Stomach (tissue), 4 donors: ENCODE measurements at regions not wholly inside any gene's neighbourhood (a gene's known extent, or its start where the extent isn't known, plus 50 kb on each side); places are given as distances from the start of the nearest gene placed in this dataset.

Experiments
- CTCF ChIP-seq, 7 experiments: fragments of 450-650 bp in 4 of 7; fragments of 200-600 bp in 3 of 7; sonication (generic) in 3 of 7; IDR thresholded peaks; one replicate each; pipeline ENCODE4 v1.5.1; 2016 to 2019; ENCODE audit warnings: antibody characterized with exemption in 7 of 7, control low read depth in 2 of 7, mild to moderate bottlenecking in 1 of 7
- EP300 ChIP-seq: sonication (generic); formaldehyde crosslinking; IDR thresholded peaks from one replicate; pipeline ENCODE4 v1.6.1; 2017; ENCODE audit warnings: antibody characterized with exemption
- POLR2A ChIP-seq, 4 donors: fragments of 450-650 bp; IDR thresholded peaks; one replicate each; pipeline ENCODE4 v1.6.1; 2016; ENCODE audit warnings: antibody characterized with exemption in 4 of 4, control low read depth in 2 of 4, mild to moderate bottlenecking in 1 of 4, moderate library complexity in 1 of 4
- POLR2AphosphoS5 ChIP-seq, 3 donors: sonication (generic); formaldehyde crosslinking; IDR thresholded peaks; one replicate each; pipeline ENCODE4 v1.6.1; 2016; ENCODE audit warnings: antibody characterized with exemption in 3 of 3

- TF ChIP-seq EP300 (no peak), CTCF (IDR thresholded peaks at IDR 0.05) (no peak), POLR2AphosphoS5 (IDR thresholded peaks at IDR 0.05) (no peak), POLR2A (IDR thresholded peaks at IDR 0.05) (no peak)
These were observed 218.1 kb upstream of the FOXP2 start for GRCh38 chr7:114196517-114196916.
